Motor neuron (in vitro differentiated cells): ENCODE measurements at regions not wholly inside any gene's neighbourhood (a gene's known extent, or its start where the extent isn't known, plus 50 kb on each side); places are given as distances from the start of the nearest gene placed in this dataset.

Source experiments
- ATAC-seq, 8 experiments: fragments of 200-7000 bp; cut with Tn5 transposase; replicated peaks in 6 of 8; 2 replicates each; pipeline ENCODE4 v1.8.0; 2021; ENCODE audit warnings: mild to moderate bottlenecking in 8 of 8, moderate library complexity in 8 of 8
- H3K27ac ChIP-seq, 2 donors: fragments of 250-450 bp; sonication (Bioruptor Pico); 2 replicates each; pipeline ENCODE4 v1.9.0; 2021; ENCODE audit warnings: antibody characterized with exemption in 2 of 2, mild to moderate bottlenecking in 2 of 2, moderate library complexity in 1 of 2
- H3K4me1 ChIP-seq, 2 donors: fragments of 250-450 bp; sonication (Bioruptor Pico); replicated peaks in 1 of 2; 2 replicates each; pipeline ENCODE4 v1.6.1; 2021; ENCODE audit warnings: antibody characterized with exemption in 2 of 2, mild to moderate bottlenecking in 2 of 2, moderate library complexity in 1 of 2
- H3K4me3 ChIP-seq, 5 donors: fragments of 250-450 bp; sonication (Bioruptor Pico); 2 replicates each; pipeline ENCODE4 v1.9.0; 2021; ENCODE audit warnings: antibody characterized with exemption in 5 of 5, mild to moderate bottlenecking in 5 of 5, moderate library complexity in 4 of 5
- WGBS, 10 experiments: fragments of 450-650 bp; shearing (Covaris generic); methylation state at CpG; one replicate each; pipeline ENCODE4 v1.0.0; 2022; 5-methylcytosine and 5-hydroxymethylcytosine counted together
- in situ Hi-C, 9 experiments: fragments of 400-800 bp; cut with MboI; loops; one replicate each; pipeline ENCODE4 v1.15.0; 2021; ENCODE audit warnings: low sequenced_read_pairs in 9 of 9, low pct_unique_long_range_greater_than_20kb in 2 of 9; ENCODE audit not compliant: unreplicated experiment in 9 of 9

GRCh38 chr21:16388291-16388690 lies 658.5 kb downstream of the USP25 start:
- ATAC-seq: no peak
- H3K4me1 ChIP-seq: no peaks in the 10 kb centered on the region
- 59 to 100% (median 88%) methylated on average over 1 to 4 of the region's 4 CpGs; no CpG with 5 or more reads in 6 of the 10 experiments for WGBS, 10 experiments
- no peak overlapping the region for H3K27ac ChIP-seq
- H3K4me3 ChIP-seq: no peak overlapping the region
- in situ Hi-C loops: no loop called here

GRCh38 chr21:16388911-16389560 lies 659.3 kb downstream of the USP25 start:
- Histone ChIP-seq H3K4me3 (no peak overlapping the region), H3K4me1 (no peaks in the 10 kb centered on the region), H3K27ac (no peak overlapping the region)
- ATAC-seq: no peak
- 52 to 100% (median 100%) methylated on average over 1 to 2 of the region's 2 CpGs; no CpG with 5 or more reads in 3 of the 10 experiments for WGBS, 10 experiments
- in situ Hi-C loops: no loop called here

- 9 to 100% (median 94%) methylated on average over 1 to 2 of the region's 2 CpGs for WGBS, 10 experiments
- ATAC-seq: no peak
- Histone ChIP-seq H3K4me3 (no peak overlapping the region), H3K4me1 (no peaks in the 10 kb centered on the region), H3K27ac (no peak overlapping the region)
- in situ Hi-C loops: no loop called here
Measured at GRCh38 chr21:16389643-16390042, 659.9 kb downstream of the USP25 start.

- in situ Hi-C loops: no loop called here
- 50 to 100% (median 70%) methylated on average over 1 to 2 of the region's 2 CpGs; no CpG with 5 or more reads in 2 of the 10 experiments for WGBS, 10 experiments
- H3K4me3 ChIP-seq: no peak overlapping the region
- no peak overlapping the region for H3K27ac ChIP-seq
- ATAC-seq: no peak
- no peaks in the 10 kb centered on the region for H3K4me1 ChIP-seq
Measured at GRCh38 chr21:16395285-16395684, 665.5 kb downstream of the USP25 start.

- ATAC-seq: no peak
- H3K27ac ChIP-seq: no peak overlapping the region
- in situ Hi-C loops: no loop called here
- peaks cover 0 to 2% of the 10 kb centered on the region in 2 donors for H3K4me1 ChIP-seq
- H3K4me3 ChIP-seq: no peak overlapping the region
Measured at GRCh38 chr21:16402752-16403151, 673.0 kb downstream of the USP25 start.

- Histone ChIP-seq H3K27ac (no peak overlapping the region), H3K4me1 (peaks cover 0 to 2% of the 10 kb centered on the region in 2 donors), H3K4me3 (no peak overlapping the region)
- 0 to 100% (median 100%) methylated on average over 1 of the region's 1 CpG; no CpG with 5 or more reads in 3 of the 10 experiments for WGBS, 10 experiments
- no peak for ATAC-seq
- in situ Hi-C loops: no loop called here
Measured at GRCh38 chr21:16404776-16405175, 675.0 kb downstream of the USP25 start.

- ATAC-seq: no peak
- 24 to 100% (median 83%) methylated on average over 1 to 2 of the region's 2 CpGs; no CpG with 5 or more reads in 1 of the 10 experiments for WGBS, 10 experiments
- in situ Hi-C loops: no loop called here
- no peak overlapping the region for H3K27ac ChIP-seq
- H3K4me1 ChIP-seq: peaks cover 0 to 2% of the 10 kb centered on the region in 2 donors
- no peak overlapping the region for H3K4me3 ChIP-seq
Measured at GRCh38 chr21:16406355-16406754, 676.6 kb downstream of the USP25 start.

- Histone ChIP-seq H3K4me1 (peaks cover 0 to 2% of the 10 kb centered on the region in 2 donors), H3K4me3 (no peak overlapping the region), H3K27ac (no peak overlapping the region)
- in situ Hi-C loops: no loop called here
- WGBS, 10 experiments: 83 to 100% (median 100%) methylated on average over 1 of the region's 1 CpG; no CpG with 5 or more reads in 1 of the 10 experiments
- no peak for ATAC-seq
Measured at GRCh38 chr21:16407403-16408240, 677.8 kb downstream of the USP25 start.

- WGBS, 10 experiments: 60 to 100% (median 86%) methylated on average over 2 of the region's 2 CpGs
- H3K27ac ChIP-seq: no peak overlapping the region
- no peak for ATAC-seq
Measured at GRCh38 chr21:16408280-16408679, 678.5 kb downstream of the USP25 start.

GRCh38 chr21:16409352-16409751 lies 679.6 kb downstream of the USP25 start:
- WGBS, 10 experiments: 29 to 100% (median 96%) methylated on average over 1 to 2 of the region's 2 CpGs
- in situ Hi-C loops: no loop called here
- Histone ChIP-seq H3K27ac (no peak overlapping the region), H3K4me1 (peaks cover 0 to 2% of the 10 kb centered on the region in 2 donors), H3K4me3 (no peak overlapping the region)
- ATAC-seq: no peak

More at GRCh38 chr21:16408280-16408679, 678.5 kb downstream of the USP25 start:
- in situ Hi-C loops: no loop called here
- no peak overlapping the region for H3K4me3 ChIP-seq
- H3K4me1 ChIP-seq: peaks cover 0 to 2% of the 10 kb centered on the region in 2 donors

- WGBS, 10 experiments: 5 to 100% (median 89%) methylated on average over 1 to 2 of the region's 2 CpGs; no CpG with 5 or more reads in 1 of the 10 experiments
- Histone ChIP-seq H3K27ac (no peak overlapping the region), H3K4me3 (no peak overlapping the region), H3K4me1 (peaks cover 0 to 20% of the 10 kb centered on the region in 2 donors)
- ATAC-seq: no peak
- in situ Hi-C loops: no loop called here
Measured at GRCh38 chr21:16418226-16418625, 688.4 kb downstream of the USP25 start.

- WGBS, 10 experiments: 50 to 100% (median 94%) methylated on average over 1 to 5 of the region's 5 CpGs; no CpG with 5 or more reads in 1 of the 10 experiments
- no peak for ATAC-seq
- Histone ChIP-seq H3K4me1 (peaks cover 0 to 24% of the 10 kb centered on the region in 2 donors), H3K27ac (no peak overlapping the region), H3K4me3 (peak overlapping the region in 1 of 5 donors; percentile 35)
- in situ Hi-C loops: no loop called here
Measured at GRCh38 chr21:16418642-16419041, 688.9 kb downstream of the USP25 start.

- Histone ChIP-seq H3K4me3 (peak overlapping the region; percentile 25 to 36 (median 29)), H3K27ac (peak overlapping the region; percentile 7 to 79), H3K4me1 (peaks cover 1 to 29% of the 10 kb centered on the region in 2 donors)
- in situ Hi-C loops: no loop called here
- ATAC-seq: peak in 7 of 8 experiments; percentile 66 to 98 (median 95)
- 0 to 74% (median 61%) methylated on average over 1 to 12 of the region's 14 CpGs for WGBS, 10 experiments
Measured at GRCh38 chr21:16419188-16419921, 689.6 kb downstream of the USP25 start.
